ENCODE measurements at regions not wholly inside any gene's neighbourhood (a gene's known extent, or its start where the extent isn't known, plus 50 kb on each side); places are given as distances from the start of the nearest gene placed in this dataset.

- no peak for DNase-seq
These were observed 232.0 kb upstream of the IGF1R start for GRCh38 chr15:98416222-98416855.

GRCh38 chr15:98417346-98417745 is 231.0 kb upstream of the IGF1R start:
- DNase-seq, result no peak

- peak in 1 of 56 donors; percentile 7 for DNase-seq
These were observed 230.2 kb upstream of the IGF1R start for GRCh38 chr15:98418122-98418521.

- no peak for DNase-seq
These were observed 229.1 kb upstream of the IGF1R start for GRCh38 chr15:98419173-98419780.

- DNase-seq, result no peak
These were observed 227.5 kb upstream of the IGF1R start for GRCh38 chr15:98420837-98421236.

- DNase-seq, result peak in 43 of 56 donors; percentile 5 to 75 (median 28)
These were observed 226.8 kb upstream of the IGF1R start for GRCh38 chr15:98421419-98422129.

- DNase-seq, result no peak
These were observed 226.2 kb upstream of the IGF1R start for GRCh38 chr15:98422130-98422478.

GRCh38 chr15:98425173-98425572 is 223.2 kb upstream of the IGF1R start:
- DNase-seq, result no peak

- no peak for DNase-seq
These were observed 221.0 kb upstream of the IGF1R start for GRCh38 chr15:98427321-98427720.

GRCh38 chr15:98428253-98428989 is 219.9 kb upstream of the IGF1R start:
- peak in 46 of 56 donors; percentile 4 to 77 (median 34) for DNase-seq

GRCh38 chr15:98431171-98431570 is 217.2 kb upstream of the IGF1R start:
- no peak for DNase-seq

- DNase-seq, result no peak
These were observed 215.0 kb upstream of the IGF1R start for GRCh38 chr15:98433346-98433745.

GRCh38 chr15:98433856-98434255 is 214.5 kb upstream of the IGF1R start:
- no peak for DNase-seq

GRCh38 chr15:98437752-98438151 is 210.6 kb upstream of the IGF1R start:
- DNase-seq, result no peak

- DNase-seq, result no peak
These were observed 210.0 kb upstream of the IGF1R start for GRCh38 chr15:98438326-98438725.

- DNase-seq, result no peak
These were observed 209.4 kb upstream of the IGF1R start for GRCh38 chr15:98438907-98439306.

- no peak for DNase-seq
These were observed 208.8 kb upstream of the IGF1R start for GRCh38 chr15:98439523-98439942.

GRCh38 chr15:98440917-98441316 is 207.4 kb upstream of the IGF1R start:
- DNase-seq, result no peak

GRCh38 chr15:98441599-98441998 is 206.7 kb upstream of the IGF1R start:
- DNase-seq, result no peak

GRCh38 chr15:98442379-98442833 is 205.9 kb upstream of the IGF1R start:
- peak in 13 of 56 donors; percentile 5 to 57 (median 13) for DNase-seq

- DNase-seq, result no peak
These were observed 205.4 kb upstream of the IGF1R start for GRCh38 chr15:98442901-98443300.

GRCh38 chr15:98443526-98443925 is 204.8 kb upstream of the IGF1R start:
- DNase-seq, result no peak

Measured in amygdala (tissue), 56 donors.